Sciatic nerve (tissue), 2 donors: ENCODE measurements at regions not wholly inside any gene's neighbourhood (a gene's known extent, or its start where the extent isn't known, plus 50 kb on each side); places are given as distances from the start of the nearest gene placed in this dataset.
"Not testable (repeated sequence)": the region's sequence is repeated elsewhere in the genome, so short reads cannot be mapped to it uniquely, and the experiment has no call there.

ENCODE experiments used
- ATAC-seq: fragments of 200-7000 bp; cut with Tn5 transposase; one replicate; pipeline ENCODE4 v1.9.1; 2020; ENCODE audit warnings: mild to moderate bottlenecking, moderate library complexity
- DNase-seq: peaks from one replicate; pipeline ENCODE4 v3.0.0-alpha.2; 2020; ENCODE audit warnings: low spot score
- intact Hi-C: fragments of 100-400 bp; cut with DNase I; formaldehyde crosslinking; loops from one replicate; pipeline ENCODE4 v1.14.2; 2022
- donor health status: DM: no; HTN: no; CAD: no.
- donor health status: DM: no; HTN: no; CAD: no.

- ATAC-seq (no peak), DNase-seq (no peak)
- intact Hi-C loops, result no loop called here
Observed at GRCh38 chr10:61612450-61612849, 50.3 kb upstream of the CABCOCO1 start.

- intact Hi-C loops, result no loop called here
- ATAC-seq (no peak), DNase-seq (no peak)
Observed at GRCh38 chr10:61612009-61612408, 50.7 kb upstream of the CABCOCO1 start.

- DNase-seq, result no peak
- ATAC-seq, result no peak
- intact Hi-C loops, result no loop called here
Observed at GRCh38 chr10:61609701-61610100, 53.0 kb upstream of the CABCOCO1 start.

- no peak for ATAC-seq
Observed at GRCh38 chr10:61608255-61609033, 54.3 kb upstream of the CABCOCO1 start.

GRCh38 chr10:61606959-61607907 lies 55.5 kb upstream of the CABCOCO1 start:
- no peak for DNase-seq
- no peak for ATAC-seq
- intact Hi-C loops, result no loop called here

More at GRCh38 chr10:61608255-61609033, 54.3 kb upstream of the CABCOCO1 start:
- intact Hi-C loops, result no loop called here
- no peak for DNase-seq

GRCh38 chr10:61605221-61605620 lies 57.5 kb upstream of the CABCOCO1 start:
- DNase-seq, result no peak
- intact Hi-C loops, result no loop called here
- no peak for ATAC-seq

- intact Hi-C loops, result no loop called here
- DNase-seq (no peak), ATAC-seq (no peak)
Observed at GRCh38 chr10:61600399-61600798, 62.3 kb upstream of the CABCOCO1 start.

- no peak for DNase-seq
- intact Hi-C loops, result no loop called here
- ATAC-seq, result no peak
Observed at GRCh38 chr10:61594430-61594829, 68.3 kb upstream of the CABCOCO1 start.

- intact Hi-C loops, result no loop called here
- no peak for ATAC-seq
Observed at GRCh38 chr10:61592581-61592980, 70.1 kb upstream of the CABCOCO1 start.

GRCh38 chr10:61589547-61590243 lies 73.0 kb upstream of the CABCOCO1 start:
- ATAC-seq (no peak), DNase-seq (no peak)
- intact Hi-C loops, result no loop called here

More at GRCh38 chr10:61592581-61592980, 70.1 kb upstream of the CABCOCO1 start:
- no peak for DNase-seq

- intact Hi-C loops, result no loop called here
- ATAC-seq, result no peak
- DNase-seq, result no peak
Observed at GRCh38 chr10:61588770-61589211, 73.9 kb upstream of the CABCOCO1 start.

GRCh38 chr10:61586829-61587228 lies 75.9 kb upstream of the CABCOCO1 start:
- intact Hi-C loops, result no loop called here
- DNase-seq (no peak), ATAC-seq (no peak)

- DNase-seq (no peak), ATAC-seq (no peak)
- intact Hi-C loops, result no loop called here
Observed at GRCh38 chr10:61580608-61581007, 82.1 kb upstream of the CABCOCO1 start.

- ATAC-seq, DNase-seq, intact Hi-C loops: not testable (repeated sequence)
Observed at GRCh38 chr10:61570204-61570603, 92.5 kb upstream of the CABCOCO1 start.

GRCh38 chr10:61567729-61568128 lies 95.0 kb upstream of the CABCOCO1 start:
- no peak for ATAC-seq
- no peak for DNase-seq
- intact Hi-C loops, result no loop called here

GRCh38 chr10:61565819-61566560 lies 96.7 kb upstream of the CABCOCO1 start:
- DNase-seq, result no peak
- intact Hi-C loops, result no loop called here
- no peak for ATAC-seq

- no peak for DNase-seq
- no peak for ATAC-seq
- intact Hi-C loops, result no loop called here
Observed at GRCh38 chr10:61564444-61564843, 98.3 kb upstream of the CABCOCO1 start.

- ATAC-seq, result no peak
Observed at GRCh38 chr10:61559615-61560014, 103.1 kb upstream of the CABCOCO1 start.

GRCh38 chr10:61558188-61558587 lies 104.5 kb upstream of the CABCOCO1 start:
- ATAC-seq, result no peak
- intact Hi-C loops, result no loop called here
- no peak for DNase-seq

More at GRCh38 chr10:61559615-61560014, 103.1 kb upstream of the CABCOCO1 start:
- DNase-seq, result no peak
- intact Hi-C loops, result no loop called here
